Right atrium auricular region (tissue), 2 donors: ENCODE measurements at regions not wholly inside any gene's neighbourhood (a gene's known extent, or its start where the extent isn't known, plus 50 kb on each side); places are given as distances from the start of the nearest gene placed in this dataset.

Experiments used
- DNase-seq: peaks from one replicate; pipeline ENCODE4 v3.0.0-alpha.2; 2019; ENCODE audit warnings: low spot score
- H3K27ac ChIP-seq, 2 donors: fragments of 200-600 bp; sonication (generic); 1 replicate in 1 of 2; 2 replicates in 1 of 2; pipeline ENCODE4 v1.5.1; 2016 to 2019
- H3K27me3 ChIP-seq, 2 donors: fragments of 200-600 bp; sonication (generic); one replicate each; pipeline versions ENCODE4 v1.5.1 to v1.6.0; 2017 to 2019
- H3K36me3 ChIP-seq: fragments of 200-600 bp; sonication (generic); one replicate; pipeline ENCODE4 v1.5.1; 2016
- H3K4me1 ChIP-seq, 2 donors: fragments of 200-600 bp; sonication (generic); one replicate each; pipeline versions ENCODE4 v1.5.1 to v1.6.0; 2017 to 2019
- H3K4me3 ChIP-seq, 2 donors: fragments of 200-600 bp; sonication (generic); 1 replicate in 1 of 2; 2 replicates in 1 of 2; pipeline ENCODE4 v1.5.1; 2017 to 2019; ENCODE audit warnings: mild to moderate bottlenecking in 1 of 2, moderate library complexity in 1 of 2
- H3K9me3 ChIP-seq, 2 donors: fragments of 200-600 bp; sonication (generic); one replicate each; pipeline ENCODE4 v1.5.1; 2019
- CTCF ChIP-seq, 2 donors: fragments of 200-600 bp; sonication (generic); IDR thresholded peaks; one replicate each; pipeline ENCODE4 v1.5.1; 2019; ENCODE audit warnings: antibody characterized with exemption in 2 of 2

DNA sequence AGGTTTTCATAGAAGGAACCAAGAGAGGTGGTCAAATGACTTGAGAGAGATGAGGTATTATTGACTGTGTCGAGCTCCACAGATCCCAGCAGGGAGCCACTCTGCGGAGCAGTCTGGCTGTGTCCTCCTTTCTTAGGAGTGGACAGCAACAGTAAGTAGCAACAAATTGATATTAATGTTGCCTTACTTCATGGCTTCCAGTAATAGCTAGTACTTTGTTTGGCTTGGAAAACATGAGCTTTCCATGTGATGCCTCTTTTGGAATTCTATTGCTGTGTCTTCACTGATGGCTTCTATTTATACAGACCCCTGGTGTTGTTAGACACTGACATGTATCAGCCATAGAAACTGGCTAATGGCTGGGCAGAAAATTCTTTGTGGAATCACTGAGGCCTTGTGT, 531.2 kb upstream of the CCDC196 start:
- no peak overlapping the region for H3K27ac ChIP-seq
- H3K9me3 ChIP-seq = no peaks in the 10 kb centered on the region
- no peak for DNase-seq
- H3K36me3 ChIP-seq = no peaks in the 10 kb centered on the region
- no peaks in the 10 kb centered on the region for H3K27me3 ChIP-seq
- no peak overlapping the region for H3K4me3 ChIP-seq
- no peak for TF ChIP-seq CTCF (IDR thresholded peaks at IDR 0.05)
- H3K4me1 ChIP-seq = peaks cover 0 to 2% of the 10 kb centered on the region in 2 donors

- Histone ChIP-seq H3K36me3 (no peaks in the 10 kb centered on the region), H3K4me3 (no peak overlapping the region), H3K4me1 (no peaks in the 10 kb centered on the region), H3K27ac (no peak overlapping the region), H3K27me3 (no peaks in the 10 kb centered on the region), H3K9me3 (no peaks in the 10 kb centered on the region)
- TF ChIP-seq CTCF (IDR thresholded peaks at IDR 0.05) = no peak
- no peak for DNase-seq
These were observed 528.5 kb upstream of the CCDC196 start for GRCh38 chr14:65957631-65958205.

DNA sequence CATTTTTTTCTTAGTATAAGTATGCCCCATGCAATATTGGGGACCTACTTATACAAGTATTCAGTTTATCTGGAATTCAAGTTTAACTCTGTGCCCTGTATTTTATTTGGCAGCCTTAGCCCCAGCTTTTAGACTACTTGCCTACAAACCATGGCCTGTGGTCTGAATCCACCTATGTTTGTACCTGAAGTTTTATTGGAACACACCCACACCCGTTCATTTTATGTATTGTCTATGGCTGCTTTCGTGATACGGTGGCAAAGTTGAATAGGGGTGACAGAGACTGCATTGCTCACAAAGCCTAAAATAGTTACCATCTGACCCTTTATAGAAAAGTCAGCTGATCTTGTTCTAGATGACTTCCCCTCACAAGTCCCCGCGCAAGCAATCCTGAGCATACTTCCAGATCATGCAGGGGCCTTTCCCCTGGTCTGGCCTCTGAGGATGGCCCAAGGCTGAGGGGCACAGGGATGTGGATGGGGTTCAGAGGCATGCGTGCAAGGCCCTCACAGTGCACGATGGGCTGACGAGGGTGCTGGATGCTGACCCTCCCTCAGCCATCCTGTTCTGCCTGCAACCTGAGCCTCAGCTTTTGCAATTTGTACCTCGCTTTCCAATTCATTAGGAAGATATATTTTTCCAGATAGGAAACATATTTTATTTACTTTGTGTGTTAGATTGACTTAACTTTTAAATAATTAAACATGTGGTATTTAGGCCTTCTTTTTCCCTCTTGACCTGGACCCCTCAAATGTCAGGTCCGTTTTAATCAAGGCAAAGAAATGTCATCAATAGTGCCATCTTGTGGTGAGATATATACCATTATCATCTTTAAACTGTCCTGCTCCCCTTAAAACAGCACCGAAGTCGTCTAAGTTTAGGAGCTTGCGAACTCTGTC, 527.3 kb upstream of the CCDC196 start:
- no peaks in the 10 kb centered on the region for H3K4me1 ChIP-seq
- H3K27ac ChIP-seq = no peak overlapping the region
- no peaks in the 10 kb centered on the region for H3K9me3 ChIP-seq
- no peaks in the 10 kb centered on the region for H3K36me3 ChIP-seq
- H3K27me3 ChIP-seq = no peaks in the 10 kb centered on the region
- DNase-seq = no peak
- peak in 1 of 2 donors; percentile 65 for TF ChIP-seq CTCF (IDR thresholded peaks at IDR 0.05)
- no peak overlapping the region for H3K4me3 ChIP-seq

- no peak for DNase-seq
- no peaks in the 10 kb centered on the region for H3K36me3 ChIP-seq
- no peaks in the 10 kb centered on the region for H3K9me3 ChIP-seq
- no peak overlapping the region for H3K27ac ChIP-seq
- H3K4me1 ChIP-seq = no peaks in the 10 kb centered on the region
- TF ChIP-seq CTCF (IDR thresholded peaks at IDR 0.05) = no peak
- no peak overlapping the region for H3K4me3 ChIP-seq
- no peaks in the 10 kb centered on the region for H3K27me3 ChIP-seq
These were observed 526.6 kb upstream of the CCDC196 start for GRCh38 chr14:65959563-65960024.

GRCh38 chr14:65961004-65961403, 525.2 kb upstream of the CCDC196 start:
- no peaks in the 10 kb centered on the region for H3K4me1 ChIP-seq
- no peaks in the 10 kb centered on the region for H3K27me3 ChIP-seq
- peak in 1 of 2 donors; percentile 62 for TF ChIP-seq CTCF (IDR thresholded peaks at IDR 0.05)
- no peak overlapping the region for H3K27ac ChIP-seq
- no peaks in the 10 kb centered on the region for H3K9me3 ChIP-seq
- peak; percentile 65 for DNase-seq
- H3K4me3 ChIP-seq = no peak overlapping the region
- H3K36me3 ChIP-seq = no peaks in the 10 kb centered on the region
